Esophagus (tissue), 2 donors: ENCODE measurements at regions not wholly inside any gene's neighbourhood (a gene's known extent, or its start where the extent isn't known, plus 50 kb on each side); places are given as distances from the start of the nearest gene placed in this dataset.

Experiments used
- H3K27ac ChIP-seq, 2 donors: one replicate each; pipeline ENCODE4 v1.5.1; 2013; ENCODE audit warnings: low read depth in 2 of 2, mild to moderate bottlenecking in 2 of 2, inconsistent platforms in 1 of 2, low read length in 1 of 2, moderate library complexity in 1 of 2
- H3K27me3 ChIP-seq, 2 donors: one replicate each; pipeline ENCODE4 v1.6.1; 2013; ENCODE audit warnings: low read length in 2 of 2, control low read depth in 1 of 2, mild to moderate bottlenecking in 1 of 2; ENCODE audit not compliant: insufficient read depth in 2 of 2, control insufficient read depth in 1 of 2
- H3K36me3 ChIP-seq, 2 donors: one replicate each; pipeline ENCODE4 v1.6.1; 2013; ENCODE audit warnings: low read length in 1 of 2; ENCODE audit not compliant: control insufficient read depth in 2 of 2, insufficient read depth in 2 of 2
- H3K4me1 ChIP-seq, 2 donors: one replicate each; pipeline ENCODE4 v1.6.1; 2013; ENCODE audit warnings: low read length in 1 of 2; ENCODE audit not compliant: control insufficient read depth in 2 of 2, insufficient read depth in 2 of 2
- H3K4me3 ChIP-seq, 2 donors: one replicate each; pipeline ENCODE4 v1.5.1; 2013; ENCODE audit warnings: low read length in 2 of 2, mild to moderate bottlenecking in 2 of 2, low read depth in 1 of 2, moderate library complexity in 1 of 2
- H3K9me3 ChIP-seq, 2 donors: one replicate each; pipeline ENCODE4 v1.6.1; 2013; ENCODE audit warnings: mild to moderate bottlenecking in 2 of 2, low read depth in 1 of 2, low read length in 1 of 2, moderate library complexity in 1 of 2; ENCODE audit not compliant: control insufficient read depth in 2 of 2, insufficient read depth in 1 of 2
- WGBS, 2 donors: extraction: QIAGEN DNeasy Blood & Tissue Kit; methylation state at CpG; one replicate each; pipeline ENCODE4 v1.1.7; 2013; 5-methylcytosine and 5-hydroxymethylcytosine counted together
- donor health status: healthy with polysubstance abuse.
- donor health status: Bipolar disorder and iron deficiency.

- Histone ChIP-seq H3K4me1 (peaks cover 0 to 4% of the 10 kb centered on the region in 2 donors), H3K27me3 (no peaks in the 10 kb centered on the region)
- 83 to 87% methylated on average over 3 of the region's 3 CpGs for WGBS, 2 donors
Measured at GRCh38 chr7:32150039-32150438, 79.8 kb upstream of the PDE1C start.

DNA sequence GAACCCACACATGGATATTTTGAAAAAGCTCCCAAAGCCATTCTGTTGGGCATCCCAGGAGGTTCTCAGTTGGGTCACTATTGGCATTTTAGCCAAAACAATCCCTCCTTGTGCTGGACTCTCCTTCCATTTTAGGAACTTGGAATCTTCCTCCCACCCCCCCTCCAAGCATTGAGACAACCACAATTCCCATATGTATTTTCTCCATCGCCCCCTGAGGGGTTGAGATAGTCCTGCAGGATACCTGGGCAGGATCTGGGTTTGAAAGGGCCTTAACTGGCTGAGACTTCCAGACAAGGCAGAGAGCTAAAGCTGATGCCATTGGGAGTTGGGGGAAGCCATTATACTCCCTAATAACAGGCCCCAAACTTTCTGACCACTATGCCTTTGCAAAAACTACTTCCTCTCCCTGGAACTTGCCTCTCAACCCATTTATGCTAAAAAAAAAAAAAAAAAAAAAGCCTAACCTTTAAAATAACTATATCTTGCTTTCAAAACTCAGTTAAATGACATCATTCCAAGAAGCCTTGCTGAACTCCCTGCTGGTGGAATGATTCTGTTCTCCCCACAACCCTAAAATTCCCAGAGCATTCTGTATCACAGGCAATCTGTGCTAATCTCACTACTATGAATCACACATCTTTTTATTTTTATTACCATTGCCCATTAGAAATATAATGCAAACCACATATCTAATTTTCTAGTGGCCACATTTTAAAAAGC is 77.5 kb upstream of the PDE1C start:
- H3K4me3 ChIP-seq: no peak overlapping the region
- no peaks in the 10 kb centered on the region for H3K27me3 ChIP-seq
- WGBS, 2 donors: 65 to 89% methylated on average over 1 of the region's 1 CpG
- H3K9me3 ChIP-seq: no peaks in the 10 kb centered on the region
- no peaks in the 10 kb centered on the region for H3K36me3 ChIP-seq
- no peaks in the 10 kb centered on the region for H3K4me1 ChIP-seq
- no peak overlapping the region for H3K27ac ChIP-seq

More at GRCh38 chr7:32150039-32150438, 79.8 kb upstream of the PDE1C start:
- H3K9me3 ChIP-seq: no peaks in the 10 kb centered on the region
- H3K27ac ChIP-seq: no peak overlapping the region
- no peaks in the 10 kb centered on the region for H3K36me3 ChIP-seq
- H3K4me3 ChIP-seq: no peak overlapping the region

DNA sequence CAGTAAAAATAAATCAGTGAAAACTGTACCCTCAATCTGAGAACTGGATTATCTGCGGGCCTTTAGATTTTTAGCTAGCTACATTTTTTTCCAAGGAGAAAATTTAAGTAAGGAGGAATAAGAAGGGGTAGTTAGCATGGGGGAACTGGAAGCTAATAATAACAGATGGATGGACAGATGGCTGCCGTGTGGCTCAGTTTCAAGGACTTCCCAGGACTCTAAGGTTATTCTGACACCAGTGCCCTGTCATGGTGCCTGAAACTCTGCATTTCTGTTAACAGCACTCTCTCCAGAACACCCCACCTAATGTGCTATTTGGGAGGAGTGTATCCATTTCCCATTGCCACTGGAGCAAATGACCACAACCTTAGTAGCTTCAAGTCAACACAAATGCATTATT is 75.7 kb upstream of the PDE1C start:
- Histone ChIP-seq H3K36me3 (no peaks in the 10 kb centered on the region), H3K4me3 (no peak overlapping the region), H3K9me3 (no peaks in the 10 kb centered on the region), H3K4me1 (no peaks in the 10 kb centered on the region), H3K27me3 (no peaks in the 10 kb centered on the region), H3K27ac (no peak overlapping the region)
- WGBS, 2 donors: 85 to 88% methylated on average over 2 of the region's 2 CpGs

DNA sequence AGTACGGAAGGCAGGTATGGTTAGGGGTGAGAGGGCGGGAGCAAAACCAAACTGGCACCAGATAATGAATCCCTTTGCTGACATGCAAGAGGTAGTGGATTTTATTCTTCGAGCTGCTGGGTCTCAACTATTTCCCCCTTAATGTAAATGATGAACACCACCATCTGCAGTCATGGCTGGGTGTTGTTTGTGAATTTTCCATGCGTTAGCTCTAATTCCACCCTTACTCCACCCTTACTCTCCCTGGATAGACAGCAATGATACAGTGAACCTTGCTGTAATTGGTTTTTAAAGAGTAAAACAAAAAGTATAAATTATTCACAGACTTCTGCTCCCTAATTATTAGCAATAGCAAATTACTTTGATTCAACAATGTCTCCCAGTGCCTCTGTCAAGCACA is 74.5 kb upstream of the PDE1C start:
- Histone ChIP-seq H3K9me3 (no peaks in the 10 kb centered on the region), H3K27me3 (no peaks in the 10 kb centered on the region), H3K36me3 (no peaks in the 10 kb centered on the region), H3K4me3 (no peak overlapping the region), H3K27ac (no peak overlapping the region), H3K4me1 (no peaks in the 10 kb centered on the region)
- WGBS, 2 donors: 82 to 89% methylated on average over 4 of the region's 4 CpGs

GRCh38 chr7:32143301-32143700 is 73.1 kb upstream of the PDE1C start:
- H3K4me1 ChIP-seq: no peaks in the 10 kb centered on the region
- no peaks in the 10 kb centered on the region for H3K36me3 ChIP-seq
- no peaks in the 10 kb centered on the region for H3K27me3 ChIP-seq
- H3K27ac ChIP-seq: no peak overlapping the region
- 71 to 77% methylated on average over 6 of the region's 6 CpGs for WGBS, 2 donors
- no peaks in the 10 kb centered on the region for H3K9me3 ChIP-seq
- H3K4me3 ChIP-seq: no peak overlapping the region

DNA sequence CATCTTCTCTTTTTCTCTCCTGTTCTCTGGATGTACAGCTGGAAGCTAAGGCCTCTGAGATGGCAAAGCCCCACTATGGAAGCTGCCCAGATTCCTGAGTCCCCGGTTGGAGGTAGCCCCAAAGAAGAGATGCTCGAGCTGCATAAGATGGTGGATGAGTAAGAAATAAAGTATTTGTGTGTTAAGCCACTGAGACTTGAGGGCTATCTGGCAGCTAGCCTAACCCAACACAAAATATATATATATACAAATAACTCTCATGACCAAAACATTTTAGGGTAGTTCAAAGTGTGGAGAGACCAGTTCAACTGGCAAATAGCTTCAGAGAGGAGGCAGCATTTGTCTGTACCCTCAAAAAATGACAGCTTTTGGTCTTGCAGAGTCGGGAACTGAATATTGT is 72.4 kb upstream of the PDE1C start:
- Histone ChIP-seq H3K9me3 (no peaks in the 10 kb centered on the region), H3K4me3 (no peak overlapping the region), H3K27me3 (no peaks in the 10 kb centered on the region), H3K36me3 (no peaks in the 10 kb centered on the region), H3K4me1 (no peaks in the 10 kb centered on the region), H3K27ac (no peak overlapping the region)
- 22 to 46% methylated on average over 3 of the region's 3 CpGs for WGBS, 2 donors

- Histone ChIP-seq H3K27me3 (no peaks in the 10 kb centered on the region), H3K36me3 (no peaks in the 10 kb centered on the region), H3K27ac (no peak overlapping the region), H3K4me3 (no peak overlapping the region), H3K4me1 (no peaks in the 10 kb centered on the region), H3K9me3 (no peaks in the 10 kb centered on the region)
- WGBS, 2 donors: 72 to 74% methylated on average over 5 of the region's 5 CpGs
Measured at GRCh38 chr7:32140210-32140939, 70.2 kb upstream of the PDE1C start.

DNA sequence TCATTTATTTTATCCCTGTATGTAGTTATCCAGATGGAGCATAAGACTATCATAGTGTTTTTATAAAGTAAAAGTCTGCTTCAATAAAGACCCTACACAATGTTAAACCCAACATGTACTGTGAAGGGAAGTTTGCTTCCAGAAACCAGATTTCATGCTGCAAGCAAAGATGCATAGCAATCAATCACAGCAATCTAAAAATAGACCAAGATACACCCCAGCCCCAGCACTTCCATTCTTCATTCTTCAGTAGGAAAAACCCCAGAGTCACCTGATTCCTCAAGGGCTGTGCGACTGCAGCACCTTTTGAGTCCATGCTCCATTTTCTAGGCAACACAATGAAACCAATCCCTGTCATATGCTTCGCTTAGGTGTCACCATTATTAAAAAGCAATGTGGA is 66.9 kb upstream of the PDE1C start:
- WGBS, 2 donors: 88 to 89% methylated on average over 2 of the region's 2 CpGs

DNA sequence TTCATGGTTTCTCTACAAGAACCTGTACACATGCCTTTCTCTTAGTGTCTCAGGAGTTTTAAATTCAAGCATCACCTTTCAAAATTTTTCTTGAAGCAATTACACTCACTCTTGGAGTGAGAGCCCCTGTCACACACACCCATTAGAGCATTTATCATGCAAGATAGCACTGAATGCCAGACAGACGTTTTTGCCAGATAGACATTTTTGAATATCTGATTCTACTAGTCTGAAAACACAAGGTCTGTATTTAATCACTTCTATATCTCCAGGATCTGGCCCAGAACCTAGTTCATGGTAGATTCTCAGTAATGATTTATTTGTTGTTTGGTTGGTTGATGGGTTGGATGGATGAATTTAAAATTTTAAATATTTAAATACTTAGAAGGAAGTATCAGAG is 60.9 kb upstream of the PDE1C start:
- no peaks in the 10 kb centered on the region for H3K36me3 ChIP-seq
- WGBS, 2 donors: 16 to 27% methylated on average over 1 of the region's 1 CpG
- H3K9me3 ChIP-seq: no peaks in the 10 kb centered on the region
- H3K4me3 ChIP-seq: no peak overlapping the region
- no peaks in the 10 kb centered on the region for H3K27me3 ChIP-seq
- no peak overlapping the region for H3K27ac ChIP-seq
- H3K4me1 ChIP-seq: no peaks in the 10 kb centered on the region

More for the DNA sequence above, 66.9 kb upstream of the PDE1C start:
- Histone ChIP-seq H3K4me1 (no peaks in the 10 kb centered on the region), H3K27me3 (no peaks in the 10 kb centered on the region), H3K9me3 (no peaks in the 10 kb centered on the region), H3K27ac (no peak overlapping the region), H3K4me3 (no peak overlapping the region), H3K36me3 (no peaks in the 10 kb centered on the region)

DNA sequence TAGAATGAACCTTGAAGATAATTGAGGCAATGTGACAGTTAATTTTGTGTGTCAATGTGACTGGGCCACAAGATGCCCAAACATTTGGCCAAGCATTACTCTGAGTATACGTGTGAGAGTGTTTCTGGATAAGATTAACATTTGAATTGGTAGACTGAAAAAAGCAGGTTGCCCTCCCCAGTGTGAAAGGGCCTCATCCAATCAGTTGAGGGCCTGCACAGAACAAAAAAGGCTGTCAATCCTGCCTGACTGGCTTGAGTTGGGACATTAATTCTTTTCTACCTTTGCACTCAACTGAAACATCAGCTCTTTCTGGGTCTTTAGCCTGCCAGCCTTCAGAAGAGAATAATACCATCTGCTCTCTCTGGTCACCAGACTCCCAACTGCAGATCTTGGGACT is 56.6 kb upstream of the PDE1C start:
- H3K36me3 ChIP-seq: no peaks in the 10 kb centered on the region

More for the DNA sequence above, 56.6 kb upstream of the PDE1C start:
- WGBS, 2 donors: 53 to 59% methylated on average over 1 of the region's 1 CpG
- H3K4me1 ChIP-seq: no peaks in the 10 kb centered on the region
- H3K4me3 ChIP-seq: no peak overlapping the region
- no peaks in the 10 kb centered on the region for H3K9me3 ChIP-seq
- no peak overlapping the region for H3K27ac ChIP-seq
- H3K27me3 ChIP-seq: no peaks in the 10 kb centered on the region
